Colon (tissue), 2 donors: ENCODE measurements at regions not wholly inside any gene's neighbourhood (a gene's known extent, or its start where the extent isn't known, plus 50 kb on each side); places are given as distances from the start of the nearest gene placed in this dataset.

ENCODE experiments used
- FAIRE-seq: peaks from 2 replicates; lab custom pipeline; 2012; peaks lifted over from hg19 to GRCh38; lab: Jason Lieb, UNC
- donor health status: control.
- donor health status: control.

- FAIRE-seq: no peak
Measured at GRCh38 chr12:75599061-75599460, 87.7 kb upstream of the KRR1 start.

DNA sequence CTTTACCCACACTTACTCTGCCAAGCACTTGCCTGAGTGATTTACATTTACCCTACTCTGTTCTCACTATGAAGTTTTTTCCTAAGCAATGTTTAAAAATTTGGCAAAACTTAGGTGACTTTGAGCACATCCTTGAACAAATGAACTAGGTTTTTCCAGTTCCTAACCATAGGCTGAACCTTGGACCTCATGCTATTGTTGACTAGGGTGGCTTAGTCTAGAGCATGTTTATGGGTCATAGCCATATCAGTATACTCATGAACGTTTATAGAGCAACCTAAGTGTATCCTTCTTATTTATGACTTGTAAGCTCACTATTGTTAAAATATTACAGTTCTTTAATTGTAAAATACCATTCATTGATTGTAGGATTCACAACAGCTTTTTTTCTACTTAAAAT, 85.0 kb upstream of the KRR1 start:
- no peak for FAIRE-seq

- FAIRE-seq: no peak
Measured at GRCh38 chr12:75592638-75593335, 81.4 kb upstream of the KRR1 start.

DNA sequence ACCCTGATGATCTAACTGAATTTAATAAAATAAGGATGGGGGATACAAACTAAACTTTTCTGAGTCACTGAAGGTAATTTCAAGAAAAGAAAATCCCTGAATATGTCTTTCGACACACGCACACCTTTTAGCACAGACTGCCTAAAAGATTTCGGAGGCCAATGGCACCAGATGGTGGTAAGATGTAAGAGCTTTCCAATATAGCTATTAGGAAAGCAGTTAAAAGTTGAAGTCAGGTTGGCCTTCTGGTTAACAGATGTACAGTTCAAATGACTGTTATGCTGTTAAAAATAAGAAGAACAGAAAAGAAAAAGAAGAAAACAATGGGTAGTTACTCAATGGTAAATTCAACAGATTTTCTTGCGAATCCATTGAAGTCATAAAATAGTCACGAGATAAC, 80.7 kb upstream of the KRR1 start:
- FAIRE-seq: no peak

DNA sequence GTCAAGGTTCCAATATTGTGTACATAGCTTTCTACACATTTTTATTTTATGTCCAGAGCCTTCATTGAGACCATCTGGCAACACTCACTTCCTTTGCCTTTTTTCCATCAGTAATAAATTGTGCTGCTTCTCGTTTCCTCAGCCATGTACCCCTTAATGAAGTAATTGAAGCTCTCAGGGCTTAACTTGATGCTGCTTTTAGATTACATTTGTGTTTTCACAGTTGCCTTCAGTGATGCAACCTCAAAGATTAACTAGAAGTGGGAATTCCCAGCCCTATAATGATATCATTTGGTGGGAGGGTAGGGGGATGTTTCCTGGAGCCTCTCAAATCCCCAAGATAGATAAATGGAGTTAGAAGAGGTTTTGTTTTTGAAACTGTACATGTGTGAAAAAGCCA, 80.2 kb upstream of the KRR1 start:
- no peak for FAIRE-seq

DNA sequence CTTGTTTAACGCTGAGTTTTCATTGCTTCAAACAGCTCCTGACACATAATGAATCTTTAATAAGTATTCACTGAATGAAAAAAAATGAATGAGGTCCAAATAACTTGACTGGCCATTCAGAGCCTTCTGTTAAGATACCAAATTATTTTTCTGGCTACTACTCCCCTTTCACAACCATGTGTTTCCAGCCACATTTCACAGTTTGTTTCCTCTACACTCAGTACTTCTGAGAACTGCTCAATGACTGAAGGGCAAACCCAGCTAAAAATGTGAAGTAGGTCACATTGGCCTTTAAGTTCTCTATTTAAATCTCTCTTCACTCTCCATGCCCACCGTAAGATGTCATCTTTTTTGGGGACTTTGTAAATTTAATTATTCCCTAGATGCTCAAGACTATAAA, 78.4 kb upstream of the KRR1 start:
- no peak for FAIRE-seq

DNA sequence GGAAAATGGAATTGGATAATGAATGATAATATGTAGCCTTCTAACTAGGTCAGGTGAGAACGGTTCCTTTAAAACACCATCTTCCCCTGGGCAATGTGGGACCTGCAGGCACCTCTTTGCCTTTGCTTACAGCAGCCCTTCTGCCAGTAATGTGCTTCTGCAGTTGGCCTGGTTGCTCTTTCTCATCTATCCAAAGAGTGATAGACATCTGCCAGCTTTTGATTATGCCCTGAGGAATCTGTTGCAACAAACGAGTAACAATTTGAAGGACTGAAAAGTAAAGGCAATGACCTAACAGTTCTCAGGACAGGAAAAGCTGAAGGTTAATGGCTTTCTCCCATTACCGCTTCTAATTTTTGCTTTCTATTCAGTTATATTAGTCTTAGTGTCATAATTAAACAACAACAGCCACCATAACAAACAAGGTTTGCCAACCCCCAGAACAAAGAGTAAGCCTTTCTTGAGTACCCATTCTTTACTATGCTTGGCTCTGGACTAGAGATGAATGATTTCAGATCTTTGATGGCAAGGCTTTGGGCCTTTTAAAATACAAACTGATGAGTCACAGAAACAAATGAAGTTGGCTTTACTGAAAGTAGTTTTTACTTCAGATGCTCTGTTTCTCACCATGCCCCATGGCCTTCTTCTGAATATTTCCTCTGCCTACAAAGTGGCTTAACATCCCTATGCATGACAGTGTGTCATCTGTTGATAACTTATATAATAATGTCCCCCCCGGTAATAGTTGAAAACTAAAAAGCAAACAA, 76.1 kb upstream of the KRR1 start:
- no peak for FAIRE-seq

DNA sequence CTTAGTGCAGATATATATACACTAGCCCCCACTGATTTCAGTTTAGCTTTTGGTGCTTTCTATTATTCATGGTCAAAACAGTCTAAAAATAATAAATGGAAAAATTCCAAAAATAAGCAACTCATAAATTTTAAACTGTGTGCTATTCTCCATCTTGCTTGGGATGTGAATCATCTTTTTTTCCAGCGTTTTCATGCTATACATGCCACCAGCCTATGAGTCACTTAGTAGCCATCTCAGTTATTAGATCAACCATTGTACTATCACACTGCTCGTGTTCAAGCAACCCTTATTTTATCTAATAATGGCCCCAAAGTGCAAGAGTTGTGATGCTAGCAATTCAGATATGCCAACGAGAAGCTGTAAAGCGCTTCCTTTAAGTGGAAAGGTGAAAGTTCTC, 73.9 kb upstream of the KRR1 start:
- no peak for FAIRE-seq

GRCh38 chr12:75583355-75583754, 71.9 kb upstream of the KRR1 start:
- FAIRE-seq: no peak

DNA sequence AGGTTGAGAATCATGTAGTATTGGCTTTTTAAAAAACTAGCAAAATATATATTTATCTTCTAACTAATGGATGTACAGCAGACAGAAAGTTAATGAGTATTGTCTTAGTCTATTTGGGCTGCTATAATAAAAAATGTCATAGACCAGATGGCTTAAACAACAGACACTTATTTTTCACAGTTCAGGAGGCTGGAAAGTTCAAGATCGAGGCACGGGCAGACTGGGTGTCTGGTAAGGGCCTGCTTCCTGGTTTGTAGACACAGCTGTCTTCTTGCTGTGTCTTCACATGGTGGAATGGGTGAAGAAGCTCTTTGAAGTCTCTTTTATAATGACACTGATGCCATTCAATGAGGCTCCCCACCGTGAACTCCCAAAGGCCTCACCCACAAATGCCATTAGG, 70.1 kb upstream of the KRR1 start:
- FAIRE-seq: no peak

GRCh38 chr12:75579552-75579951, 68.1 kb upstream of the KRR1 start:
- FAIRE-seq: no peak

GRCh38 chr12:75578546-75578945, 67.1 kb upstream of the KRR1 start:
- FAIRE-seq: no peak

- no peak for FAIRE-seq
Measured at GRCh38 chr12:75577812-75578211, 66.4 kb upstream of the KRR1 start.

DNA sequence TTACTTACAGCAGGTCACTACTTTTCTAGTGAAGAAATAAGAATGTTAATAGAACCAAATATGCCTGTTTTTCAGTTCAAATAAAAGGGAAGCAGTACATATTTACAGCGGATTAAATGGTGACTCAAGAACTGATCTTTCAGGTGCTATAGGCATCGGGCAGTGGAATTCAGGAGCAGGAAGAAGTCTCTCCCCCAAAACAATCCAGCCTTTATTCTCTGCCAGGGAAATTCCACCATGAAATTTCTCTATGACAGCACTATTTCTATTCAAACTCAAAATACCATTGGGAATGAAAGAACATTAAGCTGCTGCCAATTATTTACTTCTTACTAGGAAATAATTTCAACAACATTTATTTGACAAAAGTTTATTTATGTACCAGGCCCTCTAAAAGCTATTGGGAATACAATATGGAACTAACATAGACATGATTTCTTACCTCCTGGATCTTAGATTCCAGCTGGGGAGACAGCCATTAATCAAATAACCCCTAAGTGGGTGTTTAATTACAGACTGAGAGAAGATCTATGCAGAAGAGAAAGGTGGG, 60.3 kb upstream of the KRR1 start:
- FAIRE-seq: no peak

DNA sequence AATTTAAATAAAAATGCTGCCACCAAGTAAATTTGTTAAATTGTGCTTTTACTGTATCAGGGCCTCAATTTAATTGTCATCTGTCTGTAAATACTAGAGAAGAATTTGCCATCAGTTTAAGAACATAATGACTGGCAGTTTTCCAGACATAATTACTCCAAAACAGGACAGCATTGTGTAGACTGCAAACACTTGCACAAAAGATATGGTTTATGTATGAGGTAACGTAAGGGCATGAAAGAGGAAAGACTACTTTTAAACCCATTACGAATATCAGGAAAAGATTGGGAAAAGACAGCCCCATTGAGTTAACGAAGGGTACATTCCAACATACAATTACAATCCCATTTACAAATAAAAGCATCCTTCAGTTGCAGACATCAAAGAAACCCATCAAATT, 59.8 kb upstream of the KRR1 start:
- no peak for FAIRE-seq

- FAIRE-seq: no peak
Measured at GRCh38 chr12:75568801-75569200, 57.4 kb upstream of the KRR1 start.

DNA sequence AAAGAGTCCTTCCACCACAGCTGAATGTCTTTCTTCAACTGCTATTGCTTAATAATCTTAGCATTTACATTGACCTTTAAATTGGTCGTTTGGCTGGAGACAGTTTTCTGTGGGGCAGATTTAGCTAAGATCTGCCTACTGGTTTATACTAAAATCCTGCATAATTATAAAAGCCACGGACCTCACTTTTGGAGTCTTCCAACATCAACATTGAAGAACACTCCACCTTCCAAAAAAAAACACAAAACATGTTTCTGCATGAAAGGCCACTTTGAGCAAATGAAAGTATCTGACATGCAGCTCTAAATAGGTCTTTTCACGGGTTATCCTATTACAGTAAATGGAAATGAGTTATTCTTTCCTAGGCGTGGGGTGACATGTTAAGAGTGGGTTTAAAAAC, 57.0 kb upstream of the KRR1 start:
- no peak for FAIRE-seq

DNA sequence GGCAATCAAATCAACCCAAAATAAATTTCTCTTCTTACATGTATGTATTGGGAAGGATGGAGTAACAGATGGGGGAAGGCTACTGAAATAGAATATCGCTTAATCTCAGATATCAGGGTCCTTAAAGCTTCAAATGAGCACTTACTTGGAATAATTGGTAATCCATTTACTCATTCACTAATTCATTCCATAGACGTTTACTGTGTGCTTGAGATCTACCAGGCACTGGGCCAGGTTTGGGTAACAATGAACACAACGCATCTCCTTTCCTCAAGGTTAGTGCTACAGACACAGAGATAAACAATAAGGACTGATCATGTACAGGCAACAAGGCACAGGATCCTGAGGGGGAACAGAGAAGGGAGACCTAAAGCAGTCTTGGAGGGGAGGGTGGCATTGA, 54.4 kb upstream of the KRR1 start:
- FAIRE-seq: no peak

DNA sequence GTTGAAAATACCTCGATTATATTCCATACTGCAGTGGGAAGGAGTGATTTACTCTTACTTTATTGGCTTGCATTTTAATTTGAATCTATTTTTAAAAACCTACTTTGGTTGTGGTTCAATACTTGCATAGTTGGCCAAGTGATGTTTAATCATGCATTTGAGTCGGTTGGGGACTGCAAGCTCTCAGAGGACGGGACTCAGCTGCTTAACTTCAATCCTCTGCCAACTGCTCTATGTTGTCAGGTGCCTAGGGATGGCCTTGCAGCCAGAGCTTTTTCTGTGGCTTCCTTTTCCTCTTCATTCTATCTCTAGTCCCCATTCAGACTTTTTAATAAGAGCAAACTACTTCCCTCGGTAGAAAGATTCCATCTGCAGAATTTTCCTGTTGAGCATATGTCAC, 53.4 kb upstream of the KRR1 start:
- no peak for FAIRE-seq

DNA sequence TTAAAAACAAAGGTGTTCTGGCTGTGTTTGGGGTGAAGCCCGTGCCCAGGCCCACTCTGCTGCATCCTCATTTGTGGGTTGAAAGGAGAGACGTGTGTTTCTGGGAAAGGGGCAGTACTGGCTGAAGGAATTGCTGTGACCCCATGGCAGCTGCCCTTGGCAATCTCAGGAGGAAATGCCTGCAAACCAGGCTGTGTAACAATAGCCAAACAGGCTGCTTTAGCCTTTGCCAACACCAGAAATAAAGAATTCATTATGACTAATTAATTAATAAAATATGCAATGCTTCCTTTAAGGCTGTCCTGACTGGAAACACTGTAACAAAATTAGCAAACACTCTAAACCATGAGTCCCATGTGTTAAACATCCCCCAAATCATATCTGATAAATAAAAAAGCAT, 53.0 kb upstream of the KRR1 start:
- no peak for FAIRE-seq

- FAIRE-seq: no peak
Measured at GRCh38 chr12:75563351-75563750, 51.9 kb upstream of the KRR1 start.

DNA sequence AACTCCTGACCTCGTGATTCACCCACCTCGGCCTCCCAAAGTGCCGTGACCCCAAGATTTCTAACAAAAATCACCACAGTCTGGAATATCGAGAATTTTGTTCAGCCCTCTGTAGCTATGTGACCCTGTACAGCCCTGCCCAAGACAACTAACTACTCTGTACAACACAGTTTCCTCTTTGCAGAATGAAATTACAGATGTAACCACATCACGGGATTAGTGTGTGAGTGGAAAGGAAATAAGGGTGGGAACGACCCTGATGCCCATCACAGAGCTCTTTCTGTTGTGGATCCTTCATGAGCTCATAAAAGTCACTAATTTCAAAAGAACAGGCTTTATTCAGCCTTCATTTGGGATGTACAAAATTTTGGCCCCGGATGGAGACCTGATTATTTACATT, 50.5 kb upstream of the KRR1 start:
- no peak for FAIRE-seq
